GM12878 (cell line): ENCODE measurements at regions not wholly inside any gene's neighbourhood (a gene's known extent, or its start where the extent isn't known, plus 50 kb on each side); places are given as distances from the start of the nearest gene placed in this dataset.

Experiments
- ATAC-seq: fragments of 200-7000 bp; cut with Tn5 transposase; 3 replicates; pipeline ENCODE4 v1.9.1; 2020; ENCODE audit warnings: mild to moderate bottlenecking, moderate library complexity
- BruUV-seq: library from RNA; stranded (reverse); fragments of 400-500 nt; replicated peaks from 2 replicates; lab custom pipeline; 2021; lab: Mats Ljungman, UMichigan
- CTCF ChIA-PET: fragments of 300-600 bp; sonication (Branson Sonifier 250); formaldehyde crosslinking; extraction: SDS; loops from one replicate; lab custom pipeline; 2021; ENCODE audit warnings: inconsistent platforms; lab: Yijun Ruan, JAX
- POLR2A ChIA-PET: fragments of 350-600 bp; formaldehyde crosslinking; extraction: SDS; loops from one replicate; lab custom pipeline; 2021; ENCODE audit warnings: inconsistent platforms; lab: Charles Lee
- RAD21 ChIA-PET: fragments of 300-600 bp; sonication (Branson Sonifier 250); formaldehyde crosslinking; loops from one replicate; lab custom pipeline; 2023; ENCODE audit warnings: antibody characterized with exemption; ENCODE audit not compliant: unreplicated experiment; lab: Charles Lee
- SMC1A ChIA-PET: fragments of 300-600 bp; sonication (Branson Sonifier 250); formaldehyde crosslinking; loops from one replicate; lab custom pipeline; 2023; ENCODE audit not compliant: unreplicated experiment, uncharacterized antibody; lab: Charles Lee
- DNase-seq: peaks from one replicate; pipeline ENCODE4 v3.0.0-alpha.2; 2011; ENCODE audit warnings: low read depth, low spot score
- FAIRE-seq: peaks from 3 replicates; lab custom pipeline; 2011; peaks lifted over from hg19 to GRCh38; lab: Jason Lieb, UNC
- H2AFZ ChIP-seq: 2 replicates; pipeline ENCODE4 v1.6.0; 2011; ENCODE audit warnings: low read depth, low read length, control low read depth; ENCODE audit not compliant: control insufficient read depth
- H3K27ac ChIP-seq: 2 replicates; pipeline ENCODE4 v1.5.1; 2011; ENCODE audit warnings: control low read depth; ENCODE audit not compliant: control insufficient read depth, insufficient read depth
- H3K27me3 ChIP-seq, 2 experiments: replicated peaks in 1 of 2; 2 replicates each; pipeline versions ENCODE4 v1.6.0 to v1.6.1; 2011; ENCODE audit warnings: low read length in 1 of 2; ENCODE audit not compliant: control insufficient read depth in 2 of 2, insufficient read depth in 2 of 2
- H3K36me3 ChIP-seq, 2 experiments: 2 replicates each; pipeline ENCODE4 v1.5.1; 2011; ENCODE audit warnings: low read length in 1 of 2; ENCODE audit not compliant: control insufficient read depth in 2 of 2, insufficient read depth in 2 of 2
- H3K4me1 ChIP-seq: 2 replicates; pipeline ENCODE4 v1.6.1; 2011; ENCODE audit warnings: mild to moderate bottlenecking, low read length, moderate library complexity, mixed read lengths; ENCODE audit not compliant: control insufficient read depth, insufficient read depth
- H3K4me2 ChIP-seq: 2 replicates; pipeline ENCODE4 v1.6.0; 2011; ENCODE audit warnings: control low read depth; ENCODE audit not compliant: control insufficient read depth, insufficient read depth
- H3K4me3 ChIP-seq: fragments of 200-600 bp; sonication (generic); 2 replicates; pipeline ENCODE4 v1.5.1; 2016
- H3K79me2 ChIP-seq: 2 replicates; pipeline ENCODE4 v1.6.0; 2011; ENCODE audit warnings: low read length; ENCODE audit not compliant: control insufficient read depth, insufficient read depth
- H3K9ac ChIP-seq: 2 replicates; pipeline ENCODE4 v1.8.0; 2011; ENCODE audit warnings: low read length, control low read depth, mixed read lengths; ENCODE audit not compliant: control insufficient read depth, insufficient read depth
- H3K9me3 ChIP-seq: replicated peaks from 3 replicates; pipeline ENCODE4 v1.5.1; 2011; ENCODE audit warnings: mild to moderate bottlenecking, low read length; ENCODE audit not compliant: control insufficient read depth, insufficient read depth
- H4K20me1 ChIP-seq: 2 replicates; pipeline ENCODE4 v1.6.0; 2011; ENCODE audit not compliant: control insufficient read depth, insufficient read depth
- ASH2L ChIP-seq: fragments of 300-600, 200-600 bp; sonication (generic); IDR thresholded peaks from 2 replicates; pipeline ENCODE4 v1.6.1; 2017; ENCODE audit warnings: low read depth, mild to moderate bottlenecking, borderline replicate concordance
- BCLAF1 ChIP-seq: fragments of 450-650 bp; IDR thresholded peaks from 2 replicates; pipeline ENCODE4 v1.6.1; 2017; ENCODE audit warnings: antibody characterized with exemption, mild to moderate bottlenecking, moderate library complexity
- CREB1 ChIP-seq: IDR thresholded peaks from 2 replicates; pipeline ENCODE4 v1.6.1; 2012; ENCODE audit warnings: low read depth, mild to moderate bottlenecking, inconsistent platforms
- EED ChIP-seq: sonication (generic); IDR thresholded peaks from 2 replicates; pipeline ENCODE4 v1.6.1; 2016; ENCODE audit warnings: antibody characterized with exemption, low read depth
- IRF3 ChIP-seq: fragments of 450-650 bp; IDR thresholded peaks from 2 replicates; pipeline ENCODE4 v1.6.1; 2014; ENCODE audit warnings: mild to moderate bottlenecking
- JUNB ChIP-seq: IDR thresholded peaks from 2 replicates; pipeline ENCODE4 v1.6.1; 2016; ENCODE audit warnings: antibody characterized with exemption, mild to moderate bottlenecking
- NR2C1 ChIP-seq: fragments of 450-650 bp; IDR thresholded peaks from 2 replicates; pipeline ENCODE4 v1.6.1; 2017; ENCODE audit warnings: antibody characterized with exemption, mild to moderate bottlenecking, moderate library complexity
- NR2F1 ChIP-seq: fragments of 450-650 bp; conservative IDR thresholded peaks from 2 replicates; pipeline ENCODE4 v1.6.1; 2017; ENCODE audit warnings: mild to moderate bottlenecking
- PML ChIP-seq: IDR thresholded peaks from 2 replicates; pipeline ENCODE4 v1.6.1; 2012; ENCODE audit warnings: low read length, inconsistent platforms
- POLR2AphosphoS5 ChIP-seq: IDR thresholded peaks from 2 replicates; pipeline ENCODE4 v1.6.1; 2011; ENCODE audit warnings: mild to moderate bottlenecking, low read length, inconsistent platforms
- RELA ChIP-seq: fragments of 450-650 bp; IDR thresholded peaks from 2 replicates; pipeline ENCODE4 v1.8.0; 2014; ENCODE audit warnings: borderline replicate concordance; ENCODE audit not compliant: partially characterized antibody
- SP1 ChIP-seq: IDR thresholded peaks from one replicate; pipeline ENCODE4 v1.6.1; 2011; ENCODE audit warnings: low read depth, low read length
- STAT1 ChIP-seq: fragments of 450-650 bp; conservative IDR thresholded peaks from 2 replicates; pipeline ENCODE4 v1.6.1; 2014; ENCODE audit warnings: antibody characterized with exemption, mild to moderate bottlenecking
- TBL1XR1 ChIP-seq: IDR thresholded peaks from 2 replicates; pipeline ENCODE4 v1.6.1; 2012; ENCODE audit warnings: low read depth, low read length, improper control_type of control experiment
- WRNIP1 ChIP-seq: IDR thresholded peaks from 2 replicates; pipeline ENCODE4 v1.6.1; 2011; ENCODE audit warnings: low read depth, low read length, improper control_type of control experiment, borderline replicate concordance
- ZNF274 ChIP-seq: IDR thresholded peaks from one replicate; pipeline ENCODE4 v1.8.0; 2011; ENCODE audit not compliant: insufficient read length, insufficient read depth
- ZNF622 ChIP-seq: fragments of 450-650 bp; IDR thresholded peaks from 2 replicates; pipeline ENCODE4 v1.6.1; 2017; ENCODE audit warnings: mild to moderate bottlenecking, inconsistent platforms
- in situ Hi-C: fragments of 300-500 bp; cut with MboI; formaldehyde crosslinking; loops from 9 replicates; pipeline ENCODE4 v1.14.3; 2018; ENCODE audit warnings: mixed read lengths
- intact Hi-C: fragments of 100-400 bp; cut with micrococcal nuclease; formaldehyde crosslinking; loops from one replicate; pipeline ENCODE4 v1.14.2; 2022; ENCODE audit not compliant: unreplicated experiment

GRCh38 chr5:143462431-143462830, 58.9 kb upstream of the NR3C1 start:
- BruUV-seq = no TSS peak
- in situ Hi-C loops = no loop called here
- CTCF ChIA-PET = interaction anchor here (0.6 to 0.9 kb wide), 2 partner anchors 12 to 1960 kb away, joined by 3 read pairs; no protein-coding TSS in a partner anchor
- no peaks in the 10 kb centered on the region for H3K9me3 ChIP-seq
- no peak for TF ChIP-seq WRNIP1
- no peak for TF ChIP-seq ZNF622
- TF ChIP-seq ASH2L = no peak
- no peak for TF ChIP-seq JUNB
- no peak for TF ChIP-seq NR2F1
- TF ChIP-seq ZNF274 = no peak
- TF ChIP-seq TBL1XR1 = no peak
- TF ChIP-seq IRF3 = no peak
- no peak for TF ChIP-seq SP1
- TF ChIP-seq STAT1 = no peak
- TF ChIP-seq RELA = no peak
- TF ChIP-seq POLR2AphosphoS5 = no peak
- TF ChIP-seq NR2C1 = no peak
- no peak for TF ChIP-seq EED
- TF ChIP-seq PML = no peak
- TF ChIP-seq BCLAF1 = no peak
- no peak for TF ChIP-seq CREB1
- TF ChIP-seq, all 136 proteins: peak for 0
- Histone ChIP-seq H3K36me3 (no peaks in the 10 kb centered on the region), H3K9ac (no peak overlapping the region), H3K4me2 (no peak overlapping the region), H3K4me1 (no peaks in the 10 kb centered on the region), H3K27me3 (no peaks in the 10 kb centered on the region), H3K27ac (no peak overlapping the region), H3K79me2 (no peaks in the 10 kb centered on the region), H4K20me1 (no peaks in the 10 kb centered on the region), H3K4me3 (no peak overlapping the region), H2AFZ (no peak overlapping the region)
- intact Hi-C loops = no loop called here
- DNase-seq (no peak), FAIRE-seq (no peak), ATAC-seq (no peak)
- ChIA-PET RAD21 (no interaction called here), SMC1A (interaction anchor here (0.6 kb wide), 1 partner anchor 12 kb away, joined by 3 read pairs; no protein-coding TSS in a partner anchor), POLR2A (no interaction called here)
